Spleen (tissue), 11 donors: ENCODE measurements at regions not wholly inside any gene's neighbourhood (a gene's known extent, or its start where the extent isn't known, plus 50 kb on each side); places are given as distances from the start of the nearest gene placed in this dataset.

Experiments
- DNase-seq: peaks from one replicate; pipeline ENCODE4 v3.0.0-alpha.2; 2020
- H3K27ac ChIP-seq, 8 donors: fragments of 200-600 bp; sonication (generic) in 7 of 8; 1 replicate in 4 of 8; 2 replicates in 4 of 8; pipeline versions ENCODE4 v1.5.0 to v1.8.0; 2016 to 2021; ENCODE audit warnings: inconsistent platforms in 4 of 8, mild to moderate bottlenecking in 4 of 8, moderate library complexity in 1 of 8
- H3K27me3 ChIP-seq, 7 donors: fragments of 200-600 bp; sonication (generic) in 6 of 7; replicated peaks in 1 of 7; 1 replicate in 4 of 7; 2 replicates in 3 of 7; pipeline versions ENCODE4 v1.5.0 to v1.8.0; 2016 to 2021; ENCODE audit warnings: inconsistent platforms in 3 of 7, mild to moderate bottlenecking in 1 of 7
- H3K36me3 ChIP-seq, 6 donors: fragments of 200-600 bp; sonication (generic) in 5 of 6; 1 replicate in 4 of 6; 2 replicates in 2 of 6; pipeline versions ENCODE4 v1.5.0 to v1.8.0; 2016 to 2021; ENCODE audit warnings: inconsistent platforms in 2 of 6
- H3K4me1 ChIP-seq, 6 donors: fragments of 200-600 bp; sonication (generic) in 5 of 6; 1 replicate in 3 of 6; 2 replicates in 3 of 6; pipeline versions ENCODE4 v1.5.0 to v1.8.0; 2016 to 2021; ENCODE audit warnings: inconsistent platforms in 3 of 6
- H3K4me3 ChIP-seq, 8 donors: fragments of 200-600 bp; sonication (generic) in 7 of 8; 1 replicate in 4 of 8; 2 replicates in 4 of 8; pipeline versions ENCODE4 v1.5.0 to v1.8.0; 2016 to 2021; ENCODE audit warnings: inconsistent platforms in 4 of 8, mild to moderate bottlenecking in 4 of 8, moderate library complexity in 2 of 8
- H3K9me3 ChIP-seq, 8 donors: fragments of 200-600 bp; sonication (generic) in 7 of 8; 1 replicate in 4 of 8; 2 replicates in 4 of 8; pipeline versions ENCODE4 v1.5.0 to v1.8.0; 2016 to 2021; ENCODE audit warnings: inconsistent platforms in 4 of 8
- POLR2A ChIP-seq, 3 donors: fragments of 450-650 bp; IDR thresholded peaks; one replicate each; pipeline ENCODE4 v1.5.1; 2017; ENCODE audit warnings: antibody characterized with exemption in 3 of 3, mild to moderate bottlenecking in 1 of 3
- POLR2AphosphoS5 ChIP-seq, 3 donors: sonication (generic); formaldehyde crosslinking; IDR thresholded peaks; one replicate each; pipeline ENCODE4 v1.5.1; 2017; ENCODE audit warnings: antibody characterized with exemption in 3 of 3
- WGBS, 5 donors: extraction: QIAGEN DNeasy Blood & Tissue Kit in 3 of 5; methylation state at CpG; one replicate each; pipeline versions ENCODE4 v1.1.5 to v1.1.7; 2013 to 2018; 5-methylcytosine and 5-hydroxymethylcytosine counted together
- intact Hi-C: fragments of 100-400 bp; cut with DNase I; formaldehyde crosslinking; loops from one replicate; pipeline ENCODE4 v1.15.0; 2023; ENCODE audit warnings: low total_unique reads
- TF ChIP-seq, protein P1 (sequence below), 11 experiments: fragments of 200-600 bp in 7 of 11; fragments of 450-650 bp in 4 of 11; sonication (generic) in 4 of 11; IDR thresholded peaks in 8 of 11; conservative IDR thresholded peaks in 3 of 11; 1 replicate in 7 of 11; 2 replicates in 4 of 11; pipeline versions ENCODE4 v1.4.0 to v1.8.0; 2016 to 2021; ENCODE audit warnings: antibody characterized with exemption in 11 of 11, inconsistent platforms in 4 of 11, mild to moderate bottlenecking in 1 of 11
- donor health status: healthy with polysubstance abuse.
- donor health status: DM: no; HTN: no; CAD: no; lungs with moderate emphysema.
- donor health status: DM: no; HTN: no; CAD: no.
- donor health status: Bipolar disorder and iron deficiency.
- donor health status: healthy.
- donor health status: DM: no; HTN: no; CAD: no.
- donor health status: DM: yes; HTN: yes; CAD: no.

DNA sequence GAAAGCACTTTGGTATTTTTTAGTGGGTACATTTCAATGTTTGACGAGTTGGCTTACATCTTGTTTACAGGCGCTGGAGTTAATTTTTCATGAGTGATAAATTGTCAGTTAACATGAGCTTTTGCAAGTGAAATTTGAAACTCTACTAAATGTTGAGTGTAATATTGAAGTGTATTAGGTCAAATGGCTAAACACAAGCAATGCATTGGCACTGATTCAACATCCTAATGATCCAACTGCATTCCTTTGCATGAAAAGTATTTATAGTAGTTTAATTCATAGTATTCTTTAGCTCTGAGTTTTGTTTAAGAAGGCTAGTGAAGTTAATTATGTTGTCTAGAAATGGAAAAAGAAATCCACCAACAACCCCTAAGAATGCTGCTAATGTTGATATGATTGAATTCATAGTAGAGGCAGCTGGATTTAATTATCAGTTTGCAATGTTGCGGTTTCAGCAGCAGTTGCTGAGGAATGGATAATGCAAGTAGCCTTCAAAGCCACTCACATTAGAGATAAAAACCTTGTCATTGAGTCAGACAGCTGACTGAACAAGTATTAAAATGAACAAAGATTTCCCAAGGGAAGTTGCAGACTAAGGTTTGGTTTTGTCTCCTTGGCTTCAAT is 245.6 kb upstream of the GOLIM4 start:
- 69 to 84% (median 83%) methylated on average over 3 of the region's 3 CpGs for WGBS, 5 donors
- no peaks in the 10 kb centered on the region for H3K36me3 ChIP-seq
- no peaks in the 10 kb centered on the region for H3K27me3 ChIP-seq
- H3K27ac ChIP-seq = no peak overlapping the region
- TF ChIP-seq POLR2A (IDR thresholded peaks at IDR 0.05) = no peak
- TF ChIP-seq, protein P1, sequence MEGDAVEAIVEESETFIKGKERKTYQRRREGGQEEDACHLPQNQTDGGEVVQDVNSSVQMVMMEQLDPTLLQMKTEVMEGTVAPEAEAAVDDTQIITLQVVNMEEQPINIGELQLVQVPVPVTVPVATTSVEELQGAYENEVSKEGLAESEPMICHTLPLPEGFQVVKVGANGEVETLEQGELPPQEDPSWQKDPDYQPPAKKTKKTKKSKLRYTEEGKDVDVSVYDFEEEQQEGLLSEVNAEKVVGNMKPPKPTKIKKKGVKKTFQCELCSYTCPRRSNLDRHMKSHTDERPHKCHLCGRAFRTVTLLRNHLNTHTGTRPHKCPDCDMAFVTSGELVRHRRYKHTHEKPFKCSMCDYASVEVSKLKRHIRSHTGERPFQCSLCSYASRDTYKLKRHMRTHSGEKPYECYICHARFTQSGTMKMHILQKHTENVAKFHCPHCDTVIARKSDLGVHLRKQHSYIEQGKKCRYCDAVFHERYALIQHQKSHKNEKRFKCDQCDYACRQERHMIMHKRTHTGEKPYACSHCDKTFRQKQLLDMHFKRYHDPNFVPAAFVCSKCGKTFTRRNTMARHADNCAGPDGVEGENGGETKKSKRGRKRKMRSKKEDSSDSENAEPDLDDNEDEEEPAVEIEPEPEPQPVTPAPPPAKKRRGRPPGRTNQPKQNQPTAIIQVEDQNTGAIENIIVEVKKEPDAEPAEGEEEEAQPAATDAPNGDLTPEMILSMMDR (IDR thresholded peaks at IDR 0.05 in 8 of 11, conservative IDR thresholded peaks at IDR 0.05 in 3 of 11) = no peak
- no peak for TF ChIP-seq POLR2AphosphoS5 (IDR thresholded peaks at IDR 0.05)
- no peaks in the 10 kb centered on the region for H3K9me3 ChIP-seq
- H3K4me1 ChIP-seq = no peaks in the 10 kb centered on the region
- DNase-seq = no peak
- no peak overlapping the region for H3K4me3 ChIP-seq
- intact Hi-C loops = no loop called here

DNA sequence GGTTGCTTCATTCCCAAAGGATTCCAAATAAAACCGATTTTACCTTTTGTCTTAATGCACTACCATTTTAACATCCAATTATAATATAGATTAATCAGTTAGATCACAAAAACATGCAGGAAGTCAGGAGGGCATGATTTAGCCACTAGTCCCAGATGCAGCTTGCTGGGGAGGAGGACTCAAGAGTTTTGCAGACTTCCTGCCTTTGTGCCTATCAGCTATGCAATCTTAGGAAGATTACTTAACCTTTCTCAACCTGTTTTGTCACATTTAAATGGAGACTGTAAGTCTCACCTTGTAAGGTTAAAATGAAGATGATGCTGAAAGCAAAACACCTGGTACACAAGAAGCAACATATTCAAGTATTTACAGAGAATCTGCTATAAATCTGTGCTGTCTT is 242.4 kb upstream of the GOLIM4 start:
- Histone ChIP-seq H3K36me3 (no peaks in the 10 kb centered on the region), H3K27me3 (no peaks in the 10 kb centered on the region), H3K9me3 (no peaks in the 10 kb centered on the region), H3K4me3 (no peak overlapping the region), H3K4me1 (no peaks in the 10 kb centered on the region), H3K27ac (no peak overlapping the region)
- no peak for DNase-seq
- intact Hi-C loops = no loop called here
- 20 to 41% (median 36%) methylated on average over 1 of the region's 1 CpG for WGBS, 5 donors
- TF ChIP-seq POLR2A (IDR thresholded peaks at IDR 0.05) = no peak
- TF ChIP-seq, protein P1 (IDR thresholded peaks at IDR 0.05 in 8 of 11, conservative IDR thresholded peaks at IDR 0.05 in 3 of 11) = no peak

DNA sequence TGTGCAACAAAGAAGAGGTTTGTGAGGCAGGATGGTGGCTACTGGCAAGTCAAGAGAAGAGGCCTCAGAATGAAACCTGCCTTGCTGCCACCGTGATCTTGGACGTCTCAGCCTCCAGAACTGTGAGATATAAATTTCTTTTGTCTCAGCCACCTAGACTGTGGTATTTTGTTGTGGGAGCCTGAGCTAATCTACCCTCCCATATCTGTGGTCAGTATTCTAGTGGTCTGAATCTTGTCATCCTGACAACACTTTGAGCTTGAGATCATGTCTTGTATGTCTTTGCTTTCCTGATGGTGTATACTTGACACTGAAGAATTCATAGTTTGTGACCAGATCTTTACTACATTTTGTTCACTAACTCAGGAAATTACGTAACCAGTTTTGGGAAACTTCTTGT is 240.6 kb upstream of the GOLIM4 start:
- H3K27me3 ChIP-seq = no peaks in the 10 kb centered on the region
- H3K9me3 ChIP-seq = no peaks in the 10 kb centered on the region
- no peaks in the 10 kb centered on the region for H3K36me3 ChIP-seq
- intact Hi-C loops = no loop called here
- H3K4me1 ChIP-seq = no peaks in the 10 kb centered on the region
- DNase-seq = no peak
- no peak overlapping the region for H3K27ac ChIP-seq
- H3K4me3 ChIP-seq = no peak overlapping the region
- TF ChIP-seq, protein P1 (IDR thresholded peaks at IDR 0.05 in 8 of 11, conservative IDR thresholded peaks at IDR 0.05 in 3 of 11) = no peak
- TF ChIP-seq POLR2A (IDR thresholded peaks at IDR 0.05) (no peak), POLR2AphosphoS5 (IDR thresholded peaks at IDR 0.05) (no peak)
- 54 to 79% (median 64%) methylated on average over 3 of the region's 3 CpGs for WGBS, 5 donors

DNA sequence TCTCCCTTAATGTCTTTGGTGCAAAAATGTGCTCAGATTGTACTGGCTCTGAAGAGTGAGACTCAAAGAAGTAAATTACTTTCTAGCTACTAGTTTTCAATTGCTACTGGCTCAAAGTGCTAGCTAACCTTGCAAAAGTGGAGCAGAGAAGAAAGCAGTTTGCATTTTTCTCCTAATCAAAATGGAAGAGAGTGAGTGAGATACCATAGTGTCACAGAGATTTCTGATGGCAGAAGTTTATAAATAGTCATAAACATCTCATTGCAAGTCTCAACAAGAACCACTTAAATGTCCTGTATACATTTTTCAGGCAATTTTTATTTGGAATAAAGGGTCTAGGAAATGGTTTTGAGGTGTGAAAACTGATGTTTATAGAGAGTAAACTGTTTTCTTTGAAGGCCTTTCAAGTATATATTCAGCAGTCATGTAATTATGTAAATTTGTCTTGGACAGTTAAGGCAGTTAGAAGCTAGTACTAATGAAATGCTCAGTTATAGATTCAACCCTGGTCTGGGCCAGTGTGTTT is 237.7 kb upstream of the GOLIM4 start:
- no peak overlapping the region for H3K4me3 ChIP-seq
- no peak overlapping the region for H3K27ac ChIP-seq
- H3K36me3 ChIP-seq = no peaks in the 10 kb centered on the region
- H3K9me3 ChIP-seq = no peaks in the 10 kb centered on the region
- no peak for TF ChIP-seq POLR2AphosphoS5 (IDR thresholded peaks at IDR 0.05)
- TF ChIP-seq, protein P1 (IDR thresholded peaks at IDR 0.05 in 8 of 11, conservative IDR thresholded peaks at IDR 0.05 in 3 of 11) = no peak
- no peak for TF ChIP-seq POLR2A (IDR thresholded peaks at IDR 0.05)
- intact Hi-C loops = no loop called here
- H3K27me3 ChIP-seq = no peaks in the 10 kb centered on the region
- DNase-seq = no peak
- no peaks in the 10 kb centered on the region for H3K4me1 ChIP-seq
